HG03442 (cell line): ENCODE measurements at regions not wholly inside any gene's neighbourhood (a gene's known extent, or its start where the extent isn't known, plus 50 kb on each side); places are given as distances from the start of the nearest gene placed in this dataset.

Source experiments
- ATAC-seq: cut with Tn5 transposase; IDR thresholded peaks from one replicate; pipeline ENCODE4 v1.9.1; 2021; ENCODE audit warnings: mild to moderate bottlenecking, moderate library complexity; ENCODE audit not compliant: unreplicated experiment

GRCh38 chr7:41114691-41115090 is 588.2 kb downstream of the INHBA start:
- ATAC-seq: no peak

- no peak for ATAC-seq
These were observed 588.8 kb downstream of the INHBA start for GRCh38 chr7:41114131-41114530.

- no peak for ATAC-seq
These were observed 589.2 kb downstream of the INHBA start for GRCh38 chr7:41113719-41114118.

GRCh38 chr7:41110186-41110585 is 592.7 kb downstream of the INHBA start:
- no peak for ATAC-seq

- ATAC-seq: no peak
These were observed 594.1 kb downstream of the INHBA start for GRCh38 chr7:41108821-41109220.

GRCh38 chr7:41107938-41108448 is 594.9 kb downstream of the INHBA start:
- ATAC-seq: peak; percentile 31

GRCh38 chr7:41107330-41107937 is 595.5 kb downstream of the INHBA start:
- ATAC-seq: peak; percentile 37

- ATAC-seq: no peak
These were observed 598.3 kb downstream of the INHBA start for GRCh38 chr7:41104631-41105030.

- peak; percentile 69 for ATAC-seq
These were observed 599.6 kb downstream of the INHBA start for GRCh38 chr7:41103331-41103730.

GRCh38 chr7:41098846-41099245 is 604.0 kb downstream of the INHBA start:
- ATAC-seq: no peak

GRCh38 chr7:41098402-41098801 is 604.5 kb downstream of the INHBA start:
- no peak for ATAC-seq

- ATAC-seq: no peak
These were observed 605.4 kb downstream of the INHBA start for GRCh38 chr7:41097501-41097900.

GRCh38 chr7:41096917-41097316 is 606.0 kb downstream of the INHBA start:
- no peak for ATAC-seq

- ATAC-seq: no peak
These were observed 609.7 kb downstream of the INHBA start for GRCh38 chr7:41093141-41093540.

- ATAC-seq: no peak
These were observed 617.6 kb downstream of the INHBA start for GRCh38 chr7:41085244-41085643.

GRCh38 chr7:41084381-41084780 is 618.5 kb downstream of the INHBA start:
- ATAC-seq: no peak

- ATAC-seq: no peak
These were observed 633.3 kb downstream of the INHBA start for GRCh38 chr7:41069635-41070034.

- ATAC-seq: no peak
These were observed 635.3 kb downstream of the INHBA start for GRCh38 chr7:41067576-41067975.

GRCh38 chr7:41065663-41066062 is 637.2 kb downstream of the INHBA start:
- no peak for ATAC-seq

- ATAC-seq: no peak
These were observed 639.8 kb downstream of the INHBA start for GRCh38 chr7:41063116-41063515.

- ATAC-seq: no peak
These were observed 642.1 kb downstream of the INHBA start for GRCh38 chr7:41060796-41061195.

GRCh38 chr7:41059796-41060195 is 643.1 kb downstream of the INHBA start:
- ATAC-seq: no peak
